ENCODE measurements at regions not wholly inside any gene's neighbourhood (a gene's known extent, or its start where the extent isn't known, plus 50 kb on each side); places are given as distances from the start of the nearest gene placed in this dataset.

GRCh38 chr14:86884498-86884897, 1108.5 kb downstream of the GALC start:
- H3K9me2 ChIP-seq (ENCODE audit: insufficient read depth, low read length), result no peaks in the 10 kb centered on the region
- no peaks in the 10 kb centered on the region for H3K79me2 ChIP-seq (replicated peaks; ENCODE audit: insufficient read depth, low read length)
- H3K36me3 ChIP-seq (ENCODE audit: insufficient read depth, low read length), result no peaks in the 10 kb centered on the region
- H3K27ac ChIP-seq (ENCODE audit: low read length), result no peak overlapping the region
- no peaks in the 10 kb centered on the region for H3F3A ChIP-seq (ENCODE audit: insufficient read depth, low read length, poor library complexity, severe bottlenecking)
- H3K4me3 ChIP-seq (ENCODE audit: low read length), result no peak overlapping the region
- H3K9ac ChIP-seq (ENCODE audit: low read length), result no peak overlapping the region
- H3K9me3 ChIP-seq (ENCODE audit: low read length), result no peaks in the 10 kb centered on the region
- no peaks in the 10 kb centered on the region for H4K20me1 ChIP-seq (ENCODE audit: insufficient read depth)
- H3K4me2 ChIP-seq (ENCODE audit: low read length), result no peak overlapping the region
- H2AFZ ChIP-seq (ENCODE audit: low read depth, low read length), result no peak overlapping the region
- H3K27me3 ChIP-seq (ENCODE audit: insufficient read depth, low read depth, low read length), result no peaks in the 10 kb centered on the region
- no peak for TF ChIP-seq EP300 (conservative IDR thresholded peaks at IDR 0.05; ENCODE audit: poor library complexity, severe bottlenecking)
- TF ChIP-seq, protein P1, sequence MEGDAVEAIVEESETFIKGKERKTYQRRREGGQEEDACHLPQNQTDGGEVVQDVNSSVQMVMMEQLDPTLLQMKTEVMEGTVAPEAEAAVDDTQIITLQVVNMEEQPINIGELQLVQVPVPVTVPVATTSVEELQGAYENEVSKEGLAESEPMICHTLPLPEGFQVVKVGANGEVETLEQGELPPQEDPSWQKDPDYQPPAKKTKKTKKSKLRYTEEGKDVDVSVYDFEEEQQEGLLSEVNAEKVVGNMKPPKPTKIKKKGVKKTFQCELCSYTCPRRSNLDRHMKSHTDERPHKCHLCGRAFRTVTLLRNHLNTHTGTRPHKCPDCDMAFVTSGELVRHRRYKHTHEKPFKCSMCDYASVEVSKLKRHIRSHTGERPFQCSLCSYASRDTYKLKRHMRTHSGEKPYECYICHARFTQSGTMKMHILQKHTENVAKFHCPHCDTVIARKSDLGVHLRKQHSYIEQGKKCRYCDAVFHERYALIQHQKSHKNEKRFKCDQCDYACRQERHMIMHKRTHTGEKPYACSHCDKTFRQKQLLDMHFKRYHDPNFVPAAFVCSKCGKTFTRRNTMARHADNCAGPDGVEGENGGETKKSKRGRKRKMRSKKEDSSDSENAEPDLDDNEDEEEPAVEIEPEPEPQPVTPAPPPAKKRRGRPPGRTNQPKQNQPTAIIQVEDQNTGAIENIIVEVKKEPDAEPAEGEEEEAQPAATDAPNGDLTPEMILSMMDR (IDR thresholded peaks at IDR 0.05; ENCODE audit: poor library complexity, severe bottlenecking), result no peak
- no peak for TF ChIP-seq POLR2AphosphoS5 (IDR thresholded peaks at IDR 0.05)
- no peak for TF ChIP-seq RAD21 (conservative IDR thresholded peaks at IDR 0.05)

DNA sequence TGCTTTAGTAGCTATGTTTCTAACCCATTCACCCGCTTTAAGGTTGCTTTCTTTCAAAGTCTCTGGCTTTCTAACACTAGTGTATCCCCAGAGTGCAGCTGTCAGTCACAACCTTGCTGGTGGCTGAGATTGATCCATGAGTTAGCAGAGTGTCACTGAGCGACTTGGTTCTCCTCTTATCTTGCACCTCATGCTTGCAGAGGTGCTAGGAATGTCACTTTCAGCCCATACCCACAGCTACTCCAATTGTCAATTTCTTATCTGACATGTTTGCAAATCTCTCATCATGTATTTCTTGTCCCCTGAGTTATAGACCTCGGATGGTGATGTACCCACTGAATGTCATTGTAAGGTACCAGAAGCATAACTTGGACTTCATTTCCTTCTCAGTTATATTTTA, 1110.2 kb downstream of the GALC start:
- TF ChIP-seq EZH2 (IDR thresholded peaks at IDR 0.05; ENCODE audit: borderline replicate concordance, insufficient read depth, low read length, poor library complexity, severe bottlenecking), result no peak
- TF ChIP-seq EP300 (conservative IDR thresholded peaks at IDR 0.05; ENCODE audit: poor library complexity, severe bottlenecking), result peak; percentile 77
- TF ChIP-seq POLR2AphosphoS5 (IDR thresholded peaks at IDR 0.05), result peak; percentile 78
- no peak for TF ChIP-seq RAD21 (conservative IDR thresholded peaks at IDR 0.05)
- TF ChIP-seq TAF1 (IDR thresholded peaks at IDR 0.05; ENCODE audit: low read depth), result no peak
- TF ChIP-seq, protein P1 (IDR thresholded peaks at IDR 0.05; ENCODE audit: poor library complexity, severe bottlenecking), result no peak
- TF ChIP-seq SMC3 (conservative IDR thresholded peaks at IDR 0.05; ENCODE audit: poor library complexity), result no peak
- no peak overlapping the region for H3K4me2 ChIP-seq (ENCODE audit: low read length)
- no peak overlapping the region for H3K9ac ChIP-seq (ENCODE audit: low read length)
- no peaks in the 10 kb centered on the region for H3K9me3 ChIP-seq (ENCODE audit: low read length)
- H3K79me2 ChIP-seq (replicated peaks; ENCODE audit: insufficient read depth, low read length), result no peaks in the 10 kb centered on the region
- H3F3A ChIP-seq (ENCODE audit: insufficient read depth, low read length, poor library complexity, severe bottlenecking), result no peaks in the 10 kb centered on the region
- no peaks in the 10 kb centered on the region for H3K36me3 ChIP-seq (ENCODE audit: insufficient read depth, low read length)
- H2AFZ ChIP-seq (ENCODE audit: low read depth, low read length), result no peak overlapping the region
- H4K20me1 ChIP-seq (ENCODE audit: insufficient read depth), result no peaks in the 10 kb centered on the region
- H3K27me3 ChIP-seq (ENCODE audit: insufficient read depth, low read depth, low read length), result no peaks in the 10 kb centered on the region
- no peak overlapping the region for H3K4me3 ChIP-seq (ENCODE audit: low read length)
- no peak overlapping the region for H3K27ac ChIP-seq (ENCODE audit: low read length)
- no peaks in the 10 kb centered on the region for H3K9me2 ChIP-seq (ENCODE audit: insufficient read depth, low read length)

- H4K20me1 ChIP-seq (ENCODE audit: insufficient read depth), result no peaks in the 10 kb centered on the region
- H3K27me3 ChIP-seq (ENCODE audit: insufficient read depth, low read depth, low read length), result no peaks in the 10 kb centered on the region
- no peaks in the 10 kb centered on the region for H3F3A ChIP-seq (ENCODE audit: insufficient read depth, low read length, poor library complexity, severe bottlenecking)
- no peaks in the 10 kb centered on the region for H3K79me2 ChIP-seq (replicated peaks; ENCODE audit: insufficient read depth, low read length)
- no peaks in the 10 kb centered on the region for H3K9me2 ChIP-seq (ENCODE audit: insufficient read depth, low read length)
- H3K27ac ChIP-seq (ENCODE audit: low read length), result no peak overlapping the region
- H3K36me3 ChIP-seq (ENCODE audit: insufficient read depth, low read length), result no peaks in the 10 kb centered on the region
- no peaks in the 10 kb centered on the region for H3K9me3 ChIP-seq (ENCODE audit: low read length)
- H3K4me3 ChIP-seq (ENCODE audit: low read length), result no peak overlapping the region
- no peak overlapping the region for H2AFZ ChIP-seq (ENCODE audit: low read depth, low read length)
- H3K4me2 ChIP-seq (ENCODE audit: low read length), result no peak overlapping the region
- no peak overlapping the region for H3K9ac ChIP-seq (ENCODE audit: low read length)
- TF ChIP-seq RAD21 (conservative IDR thresholded peaks at IDR 0.05) (no peak), TAF1 (IDR thresholded peaks at IDR 0.05; ENCODE audit: low read depth) (no peak), SMC3 (conservative IDR thresholded peaks at IDR 0.05; ENCODE audit: poor library complexity) (no peak), EP300 (conservative IDR thresholded peaks at IDR 0.05; ENCODE audit: poor library complexity, severe bottlenecking) (no peak), EZH2 (IDR thresholded peaks at IDR 0.05; ENCODE audit: borderline replicate concordance, insufficient read depth, low read length, poor library complexity, severe bottlenecking) (no peak), MXI1 (conservative IDR thresholded peaks at IDR 0.05; ENCODE audit: poor library complexity, severe bottlenecking) (no peak), POLR2AphosphoS5 (IDR thresholded peaks at IDR 0.05) (no peak), REST (IDR thresholded peaks at IDR 0.05; ENCODE audit: borderline replicate concordance) (no peak)
- TF ChIP-seq, protein P1 (IDR thresholded peaks at IDR 0.05; ENCODE audit: poor library complexity, severe bottlenecking), result no peak
These were observed 1127.0 kb downstream of the GALC start for GRCh38 chr14:86865934-86866333.
